Right ventricle myocardium superior (tissue), 1 donor: ENCODE measurements at regions not wholly inside any gene's neighbourhood (a gene's known extent, or its start where the extent isn't known, plus 50 kb on each side); places are given as distances from the start of the nearest gene placed in this dataset.
"Not testable (repeated sequence)": the region's sequence is repeated elsewhere in the genome, so short reads cannot be mapped to it uniquely, and the experiment has no call there.

ENCODE experiments used
- ATAC-seq: fragments of 200-7000 bp; cut with Tn5 transposase; one replicate; pipeline ENCODE4 v1.9.1; 2020; ENCODE audit warnings: mild to moderate bottlenecking; ENCODE audit not compliant: poor library complexity
- DNase-seq: peaks from one replicate; pipeline ENCODE4 v3.0.0-alpha.2; 2020
- intact Hi-C: fragments of 100-400 bp; cut with DNase I; formaldehyde crosslinking; loops from one replicate; pipeline ENCODE4 v1.11.2; 2022
- donor health status: DM: no; HTN: yes; CAD: no; lungs with severe emphysema.

DNA sequence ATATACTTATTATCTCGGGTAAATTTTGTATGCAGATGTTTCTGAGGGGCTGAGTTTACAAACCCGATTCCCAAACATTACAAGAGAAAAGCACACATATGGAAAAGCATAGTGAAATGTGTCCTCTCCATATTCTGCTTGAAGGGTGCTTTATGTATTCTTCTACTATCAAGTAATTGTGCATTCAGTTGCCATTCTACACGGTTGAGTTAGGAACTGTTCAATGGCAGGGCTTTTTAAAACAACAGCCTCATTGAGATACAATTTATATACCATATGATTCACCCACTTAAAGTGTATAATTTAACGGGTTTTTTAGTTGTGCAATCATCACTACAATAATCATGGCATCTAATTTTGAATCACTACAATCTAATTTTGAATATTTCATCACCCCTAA, 138.4 kb upstream of the DLGAP1 start:
- intact Hi-C loops = no loop called here
- no peak for DNase-seq
- ATAC-seq = no peak

GRCh38 chr18:4589056-4589800, 134.1 kb upstream of the DLGAP1 start:
- ATAC-seq = no peak
- intact Hi-C loops = no loop called here
- DNase-seq = no peak

- DNase-seq (no peak), ATAC-seq (no peak)
- intact Hi-C loops = no loop called here
These were observed 132.1 kb upstream of the DLGAP1 start for GRCh38 chr18:4587204-4587603.

GRCh38 chr18:4586731-4587130, 131.6 kb upstream of the DLGAP1 start:
- intact Hi-C loops = no loop called here
- DNase-seq (no peak), ATAC-seq (no peak)

DNA sequence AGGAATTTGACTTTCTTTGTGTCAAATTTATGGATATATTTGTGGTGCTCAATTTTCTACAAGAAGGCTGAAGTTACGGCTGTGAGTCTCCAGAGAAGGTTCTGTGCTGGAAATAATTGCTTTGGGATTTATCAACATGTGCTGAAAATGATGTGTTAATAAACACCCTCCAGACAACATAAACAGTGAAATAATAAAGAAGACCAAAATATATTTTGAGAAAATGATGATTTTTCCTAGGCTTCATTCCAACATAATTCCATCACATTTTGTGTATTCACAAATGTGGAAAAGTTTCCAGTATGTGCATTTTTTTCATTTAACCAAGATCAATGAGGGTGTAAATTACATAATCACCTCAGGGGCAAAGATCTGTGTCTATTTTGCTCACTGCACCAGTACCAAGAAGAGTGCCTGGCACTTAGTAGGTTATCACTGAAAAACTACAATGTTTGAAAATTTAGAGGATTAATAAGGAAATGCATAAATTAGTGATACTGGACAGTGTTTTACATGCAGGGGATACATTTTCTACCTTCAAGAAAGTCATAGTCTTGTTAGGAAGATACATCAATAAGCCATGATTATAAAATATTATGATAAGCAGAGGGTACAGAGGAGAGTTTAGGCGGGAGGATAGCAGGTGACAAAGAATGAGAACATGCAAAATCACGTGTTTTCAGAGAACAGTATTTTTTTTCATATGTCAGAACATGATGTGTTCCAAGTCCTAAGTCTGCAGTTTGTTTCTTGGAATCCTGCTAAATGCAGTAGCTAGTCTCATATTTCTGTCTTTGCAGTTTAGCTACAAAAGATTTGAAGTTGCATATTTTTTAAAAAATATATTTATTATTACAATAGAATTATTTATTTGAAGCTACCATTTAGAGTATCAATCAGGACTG, 127.6 kb upstream of the DLGAP1 start:
- DNase-seq (no peak), ATAC-seq (no peak)

GRCh38 chr18:4581966-4582365, 126.9 kb upstream of the DLGAP1 start:
- ATAC-seq = no peak
- intact Hi-C loops = no loop called here
- DNase-seq = no peak

More for the DNA sequence above, 127.6 kb upstream of the DLGAP1 start:
- intact Hi-C loops = no loop called here

- intact Hi-C loops = no loop called here
- DNase-seq (no peak), ATAC-seq (no peak)
These were observed 123.3 kb upstream of the DLGAP1 start for GRCh38 chr18:4578449-4578848.

DNA sequence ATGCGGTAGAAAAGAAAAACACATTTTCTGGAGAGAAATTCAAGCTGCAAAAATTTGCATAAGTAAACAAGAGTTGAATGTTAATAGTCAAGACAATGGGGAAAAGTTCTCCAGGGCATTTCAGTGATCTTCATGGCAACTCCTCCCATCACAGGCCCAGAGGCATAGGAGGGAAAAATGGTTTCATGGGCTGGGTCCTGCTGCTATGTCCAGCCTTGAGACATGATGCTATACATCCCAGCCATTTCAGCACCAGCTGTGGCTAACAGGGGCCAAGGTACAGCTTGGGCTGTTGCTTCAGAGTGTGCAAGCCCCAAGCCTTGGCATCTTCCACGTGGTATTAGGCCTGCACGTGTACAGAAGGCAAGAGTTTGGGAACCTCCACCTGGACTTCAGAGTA, 118.6 kb upstream of the DLGAP1 start:
- no peak for ATAC-seq
- intact Hi-C loops = no loop called here
- no peak for DNase-seq

DNA sequence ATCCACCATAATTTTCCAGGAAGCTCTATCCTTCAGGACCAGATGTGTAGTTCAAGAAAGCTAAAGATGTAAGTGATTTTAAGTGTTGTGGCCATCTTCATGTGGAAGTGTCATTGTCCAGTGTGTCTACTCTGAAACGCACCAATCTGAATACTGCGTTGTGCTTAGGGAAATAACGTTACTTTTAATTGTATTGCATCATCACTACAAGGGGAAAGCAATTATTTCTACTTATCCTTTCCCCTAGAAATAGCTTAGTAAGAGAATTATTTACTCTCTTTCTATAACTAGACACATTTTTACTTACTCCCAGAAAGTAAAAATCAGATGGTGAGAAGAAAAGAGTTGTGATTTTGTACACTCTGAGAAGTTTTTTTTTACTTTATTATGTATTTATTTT, 102.4 kb upstream of the DLGAP1 start:
- ATAC-seq (no peak), DNase-seq (no peak)
- intact Hi-C loops = no loop called here

- intact Hi-C loops = no loop called here
- DNase-seq (no peak), ATAC-seq (no peak)
These were observed 95.9 kb upstream of the DLGAP1 start for GRCh38 chr18:4551001-4551360.

GRCh38 chr18:4549164-4549872, 94.2 kb upstream of the DLGAP1 start:
- intact Hi-C loops = no loop called here
- ATAC-seq = no peak
- no peak for DNase-seq

- DNase-seq = no peak
- no peak for ATAC-seq
- intact Hi-C loops = no loop called here
These were observed 92.0 kb upstream of the DLGAP1 start for GRCh38 chr18:4547126-4547525.

- ATAC-seq (no peak), DNase-seq (no peak)
- intact Hi-C loops = no loop called here
These were observed 89.0 kb upstream of the DLGAP1 start for GRCh38 chr18:4544142-4544541.

DNA sequence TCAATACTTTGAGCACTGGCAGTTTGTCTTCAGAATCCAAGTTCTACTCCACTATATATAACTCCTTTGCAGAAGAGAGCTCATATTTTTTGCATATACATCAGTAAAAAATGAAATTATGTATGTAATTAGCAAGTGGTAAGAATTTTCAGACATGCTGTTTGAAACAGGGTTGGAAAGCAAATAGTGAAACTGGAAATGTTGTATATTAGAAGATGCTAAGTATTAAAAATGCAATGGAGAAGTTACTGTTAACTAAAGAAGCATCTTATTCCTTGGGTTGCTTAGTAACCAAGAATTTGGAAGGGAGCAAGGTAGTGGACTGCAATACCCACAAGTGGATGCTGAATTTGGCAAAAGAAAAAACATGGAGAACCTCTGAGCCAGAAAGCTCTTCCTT, 88.6 kb upstream of the DLGAP1 start:
- intact Hi-C loops = no loop called here

DNA sequence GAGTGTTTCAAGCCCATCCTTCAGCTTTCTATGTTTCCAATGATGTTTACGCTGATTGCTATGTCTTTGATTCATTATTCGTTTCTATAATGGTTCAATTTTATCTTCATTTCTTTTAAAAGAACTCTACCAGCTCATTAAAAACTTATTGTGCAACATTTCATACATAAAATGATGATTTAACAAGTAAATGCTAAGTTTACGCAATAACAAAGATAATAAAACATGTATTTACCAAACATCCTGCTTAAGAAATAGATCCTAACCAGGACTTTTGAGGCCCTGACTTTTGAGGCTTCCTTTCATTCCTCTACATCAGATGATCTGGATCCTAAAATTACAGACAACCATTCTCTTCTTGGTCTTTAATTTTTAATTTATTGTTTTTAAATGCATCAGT, 86.5 kb upstream of the DLGAP1 start:
- ATAC-seq = no peak
- no peak for DNase-seq

More for the DNA sequence above, 88.6 kb upstream of the DLGAP1 start:
- DNase-seq (no peak), ATAC-seq (no peak)

GRCh38 chr18:4536447-4536846, 81.3 kb upstream of the DLGAP1 start:
- intact Hi-C loops = no loop called here
- DNase-seq (no peak), ATAC-seq (no peak)

More for the DNA sequence above, 86.5 kb upstream of the DLGAP1 start:
- intact Hi-C loops = no loop called here

GRCh38 chr18:4528405-4528804, 73.3 kb upstream of the DLGAP1 start:
- ATAC-seq (no peak), DNase-seq (no peak)
- intact Hi-C loops = no loop called here

GRCh38 chr18:4527826-4528225, 72.7 kb upstream of the DLGAP1 start:
- ATAC-seq, intact Hi-C loops, DNase-seq: not testable (repeated sequence)

GRCh38 chr18:4524096-4524495, 69.0 kb upstream of the DLGAP1 start:
- intact Hi-C loops = no loop called here
- ATAC-seq (no peak), DNase-seq (no peak)

DNA sequence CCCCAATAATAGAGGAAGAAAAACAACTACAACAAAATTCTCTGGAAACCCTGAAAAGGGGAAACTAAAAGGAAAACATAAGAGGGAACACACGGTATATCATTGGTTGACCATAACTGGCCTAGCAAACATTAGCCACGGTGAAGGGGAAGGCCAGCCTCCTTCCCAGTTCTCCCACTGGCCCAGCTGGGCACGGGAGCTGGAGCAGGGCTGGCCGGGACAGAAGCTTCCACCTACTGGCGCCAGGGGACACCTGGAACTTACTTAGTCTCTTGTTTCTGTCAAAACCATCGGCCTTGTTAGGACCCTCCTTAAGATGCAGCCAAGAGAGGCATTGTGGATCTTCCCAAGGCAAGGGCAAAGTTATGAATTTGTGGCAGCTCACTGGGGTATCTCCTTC, 56.1 kb upstream of the DLGAP1 start:
- intact Hi-C loops = no loop called here
- no peak for ATAC-seq

More for the DNA sequence above, 56.1 kb upstream of the DLGAP1 start:
- DNase-seq = no peak
